Loucy (cell line): ENCODE measurements at regions not wholly inside any gene's neighbourhood (a gene's known extent, or its start where the extent isn't known, plus 50 kb on each side); places are given as distances from the start of the nearest gene placed in this dataset.

Experiments used
- EZH2phosphoT487 ChIP-seq: fragments of 200-600 bp; IDR thresholded peaks from 2 replicates; pipeline ENCODE4 v1.6.1; 2018; ENCODE audit warnings: antibody characterized with exemption, mild to moderate bottlenecking, moderate library complexity, borderline replicate concordance
- TF ChIP-seq, protein P1 (sequence below): fragments of 200-600 bp; sonication (generic); conservative IDR thresholded peaks from 2 replicates; pipeline ENCODE4 v1.5.1; 2014; ENCODE audit warnings: mild to moderate bottlenecking, antibody characterized with exemption, low read length

DNA sequence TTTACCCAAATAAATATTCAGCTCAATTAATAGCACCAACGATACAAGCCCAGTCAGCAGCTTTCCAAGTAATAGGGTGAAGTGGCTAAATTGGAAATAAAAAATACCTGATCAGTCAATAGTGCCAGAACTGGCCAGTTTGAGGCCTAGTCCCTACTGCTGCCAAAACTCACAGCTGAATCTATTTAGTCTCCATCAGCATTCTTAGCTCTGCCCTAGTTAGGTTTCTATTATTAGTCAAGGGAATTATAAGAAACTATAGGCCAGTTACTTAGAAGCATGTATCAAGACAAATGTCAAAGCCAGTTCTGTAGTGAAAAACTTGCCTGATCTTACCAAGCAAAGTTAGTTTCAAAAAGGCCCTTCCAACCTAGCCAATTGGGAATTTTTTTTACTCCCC, 146.2 kb upstream of the ZBTB20 start:
- TF ChIP-seq, protein P1, sequence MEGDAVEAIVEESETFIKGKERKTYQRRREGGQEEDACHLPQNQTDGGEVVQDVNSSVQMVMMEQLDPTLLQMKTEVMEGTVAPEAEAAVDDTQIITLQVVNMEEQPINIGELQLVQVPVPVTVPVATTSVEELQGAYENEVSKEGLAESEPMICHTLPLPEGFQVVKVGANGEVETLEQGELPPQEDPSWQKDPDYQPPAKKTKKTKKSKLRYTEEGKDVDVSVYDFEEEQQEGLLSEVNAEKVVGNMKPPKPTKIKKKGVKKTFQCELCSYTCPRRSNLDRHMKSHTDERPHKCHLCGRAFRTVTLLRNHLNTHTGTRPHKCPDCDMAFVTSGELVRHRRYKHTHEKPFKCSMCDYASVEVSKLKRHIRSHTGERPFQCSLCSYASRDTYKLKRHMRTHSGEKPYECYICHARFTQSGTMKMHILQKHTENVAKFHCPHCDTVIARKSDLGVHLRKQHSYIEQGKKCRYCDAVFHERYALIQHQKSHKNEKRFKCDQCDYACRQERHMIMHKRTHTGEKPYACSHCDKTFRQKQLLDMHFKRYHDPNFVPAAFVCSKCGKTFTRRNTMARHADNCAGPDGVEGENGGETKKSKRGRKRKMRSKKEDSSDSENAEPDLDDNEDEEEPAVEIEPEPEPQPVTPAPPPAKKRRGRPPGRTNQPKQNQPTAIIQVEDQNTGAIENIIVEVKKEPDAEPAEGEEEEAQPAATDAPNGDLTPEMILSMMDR, result no peak
- TF ChIP-seq EZH2phosphoT487, result no peak
